ENCODE measurements at regions not wholly inside any gene's neighbourhood (a gene's known extent, or its start where the extent isn't known, plus 50 kb on each side); places are given as distances from the start of the nearest gene placed in this dataset.
"Not testable (repeated sequence)": the region's sequence is repeated elsewhere in the genome, so short reads cannot be mapped to it uniquely, and the experiment has no call there.

DNA sequence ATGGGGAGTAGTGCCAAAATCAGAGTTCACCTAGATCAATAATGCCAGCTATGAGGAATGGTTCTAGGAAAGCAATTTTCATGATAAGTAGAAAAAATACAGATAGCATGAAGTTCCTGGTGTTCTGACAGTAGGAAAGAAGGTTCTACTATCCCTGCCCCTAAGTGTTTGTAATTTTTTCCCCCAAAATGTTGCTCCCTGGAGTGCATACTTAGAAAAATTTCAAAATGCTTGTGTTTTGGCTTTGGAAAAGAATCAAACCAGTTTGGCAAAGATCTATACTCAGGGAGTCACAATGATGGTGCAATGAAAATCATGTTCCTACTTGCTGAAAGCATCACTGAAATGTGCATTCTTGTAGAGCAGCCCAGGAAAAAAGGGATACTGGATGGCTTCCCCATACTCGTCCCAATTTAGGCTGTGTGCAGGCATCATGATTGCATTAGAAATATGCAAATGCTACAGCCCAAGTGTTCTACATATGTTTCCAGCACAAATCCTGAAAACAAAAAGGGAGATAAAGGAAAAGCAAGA, 74.7 kb downstream of the LPAR4 start:
- DNase-seq: no peak

DNA sequence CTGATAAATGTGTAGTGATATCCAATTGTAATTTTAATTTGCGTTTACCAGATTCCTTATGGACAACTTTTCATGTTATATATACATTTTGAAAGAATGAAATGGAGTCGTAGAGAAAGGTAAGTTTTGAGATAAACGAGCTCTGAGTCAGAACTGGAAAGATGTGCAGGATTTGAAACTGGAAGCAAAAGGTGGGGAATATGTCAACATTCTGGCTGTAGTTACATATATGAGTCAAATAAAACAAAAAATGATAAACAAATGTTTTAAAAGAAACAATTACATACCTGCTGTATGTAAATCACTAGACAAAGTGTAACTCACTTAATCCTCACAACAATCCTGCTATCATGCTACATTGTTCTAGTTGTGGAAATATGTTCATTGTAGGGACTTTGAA, 84.0 kb downstream of the LPAR4 start:
- DNase-seq: no peak

DNA sequence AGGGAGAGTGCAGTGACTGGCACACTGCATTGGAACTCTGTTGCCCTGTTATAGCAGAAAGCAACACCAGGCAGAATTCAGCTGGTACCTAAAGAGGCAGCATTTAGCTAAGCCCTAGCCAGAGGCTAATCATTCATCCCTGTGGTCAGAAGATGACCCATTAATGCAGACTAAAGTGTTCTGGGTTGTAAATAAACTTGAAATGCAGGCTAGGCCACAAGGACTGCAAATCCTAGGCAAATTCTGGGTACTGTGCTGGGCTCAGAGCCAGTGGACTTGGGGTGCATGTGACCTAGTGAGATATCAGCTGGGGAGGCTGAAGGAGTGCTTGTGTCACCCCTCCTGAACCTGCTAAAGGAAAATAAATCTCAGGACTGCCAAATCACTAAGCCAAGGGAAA, 91.2 kb downstream of the LPAR4 start:
- no peak for DNase-seq

- no peak for DNase-seq
Measured at GRCh38 chrX:78839711-78840110, 92.2 kb downstream of the LPAR4 start.

DNA sequence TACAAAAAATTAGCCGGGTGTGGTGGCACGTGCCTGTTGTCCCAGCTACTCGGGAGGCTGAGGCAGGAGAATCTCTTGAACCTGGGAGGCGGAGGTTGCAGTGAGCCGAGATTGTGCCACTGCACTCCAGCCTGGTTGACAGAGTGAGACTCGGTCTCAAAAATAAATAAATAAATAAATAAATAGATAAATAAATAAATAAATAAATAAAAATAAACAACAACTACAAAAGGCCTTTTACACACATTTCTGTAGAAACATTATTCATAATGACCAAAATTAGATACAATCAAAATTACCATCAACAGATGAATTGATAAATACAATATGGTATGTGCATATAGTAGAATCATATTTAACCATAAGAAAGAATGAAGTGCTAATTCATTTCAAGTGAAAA, 96.7 kb downstream of the LPAR4 start:
- DNase-seq: not testable (repeated sequence)

- peak; percentile 21 for DNase-seq
Measured at GRCh38 chrX:78881248-78881647, 63.9 kb upstream of the P2RY10 start.

DNA sequence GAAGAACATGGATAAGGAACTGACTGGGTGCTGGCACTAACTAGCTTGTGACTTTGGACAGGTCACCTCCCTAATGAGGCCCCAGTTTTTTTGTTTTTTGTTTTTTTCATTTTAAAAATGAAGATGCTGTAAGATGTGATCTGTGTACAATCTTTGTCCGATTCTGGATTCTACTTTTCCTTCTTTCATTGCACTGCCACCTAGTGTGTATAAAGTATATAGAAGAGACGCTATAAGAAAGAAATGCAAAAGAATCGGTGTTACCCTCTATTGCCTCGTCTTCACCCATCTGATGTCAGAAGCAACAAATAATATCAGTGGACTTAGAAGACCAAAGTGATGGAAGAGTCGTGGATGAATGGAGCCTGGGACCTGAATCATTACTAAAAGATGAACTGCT, 58.6 kb upstream of the P2RY10 start:
- peak; percentile 14 for DNase-seq
